Breast epithelium (tissue), 3 donors: ENCODE measurements at regions not wholly inside any gene's neighbourhood (a gene's known extent, or its start where the extent isn't known, plus 50 kb on each side); places are given as distances from the start of the nearest gene placed in this dataset.

Experiments
- POLR2A ChIP-seq: fragments of 450-650 bp; IDR thresholded peaks from one replicate; pipeline ENCODE4 v1.6.1; 2016; ENCODE audit warnings: antibody characterized with exemption, mild to moderate bottlenecking, moderate library complexity
- POLR2AphosphoS5 ChIP-seq, 3 donors: sonication (generic); formaldehyde crosslinking; IDR thresholded peaks; one replicate each; pipeline ENCODE4 v1.6.1; 2017; ENCODE audit warnings: antibody characterized with exemption in 3 of 3
- TF ChIP-seq, protein P1 (sequence below), 3 donors: fragments of 450-650 bp; IDR thresholded peaks; one replicate each; pipeline ENCODE4 v1.5.1; 2016 to 2017; ENCODE audit warnings: antibody characterized with exemption in 3 of 3, mild to moderate bottlenecking in 3 of 3, moderate library complexity in 3 of 3

DNA sequence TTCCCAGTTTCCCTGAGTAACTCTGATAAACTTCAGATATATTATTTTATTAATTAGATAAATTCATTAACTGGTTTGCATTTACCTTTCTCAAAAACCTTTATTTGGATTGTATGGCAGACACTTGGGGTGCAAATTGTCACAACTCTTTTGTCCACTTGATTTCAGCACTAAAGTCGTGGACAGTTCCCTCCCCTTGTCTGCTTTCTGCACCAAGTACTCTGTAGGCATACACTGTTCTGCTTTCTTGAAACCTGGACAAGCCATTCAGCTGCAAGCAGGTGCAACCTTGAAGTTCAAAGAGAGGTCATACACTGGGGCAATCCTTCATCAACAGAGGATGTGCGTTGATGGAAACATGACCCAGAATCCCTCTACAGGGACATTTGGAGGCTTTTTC lies 162.9 kb downstream of the ARL5B start:
- TF ChIP-seq, protein P1, sequence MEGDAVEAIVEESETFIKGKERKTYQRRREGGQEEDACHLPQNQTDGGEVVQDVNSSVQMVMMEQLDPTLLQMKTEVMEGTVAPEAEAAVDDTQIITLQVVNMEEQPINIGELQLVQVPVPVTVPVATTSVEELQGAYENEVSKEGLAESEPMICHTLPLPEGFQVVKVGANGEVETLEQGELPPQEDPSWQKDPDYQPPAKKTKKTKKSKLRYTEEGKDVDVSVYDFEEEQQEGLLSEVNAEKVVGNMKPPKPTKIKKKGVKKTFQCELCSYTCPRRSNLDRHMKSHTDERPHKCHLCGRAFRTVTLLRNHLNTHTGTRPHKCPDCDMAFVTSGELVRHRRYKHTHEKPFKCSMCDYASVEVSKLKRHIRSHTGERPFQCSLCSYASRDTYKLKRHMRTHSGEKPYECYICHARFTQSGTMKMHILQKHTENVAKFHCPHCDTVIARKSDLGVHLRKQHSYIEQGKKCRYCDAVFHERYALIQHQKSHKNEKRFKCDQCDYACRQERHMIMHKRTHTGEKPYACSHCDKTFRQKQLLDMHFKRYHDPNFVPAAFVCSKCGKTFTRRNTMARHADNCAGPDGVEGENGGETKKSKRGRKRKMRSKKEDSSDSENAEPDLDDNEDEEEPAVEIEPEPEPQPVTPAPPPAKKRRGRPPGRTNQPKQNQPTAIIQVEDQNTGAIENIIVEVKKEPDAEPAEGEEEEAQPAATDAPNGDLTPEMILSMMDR (IDR thresholded peaks at IDR 0.05), result no peak
- TF ChIP-seq POLR2A (no peak), POLR2AphosphoS5 (IDR thresholded peaks at IDR 0.05) (no peak)
